GM21423 (cell line): ENCODE measurements at regions not wholly inside any gene's neighbourhood (a gene's known extent, or its start where the extent isn't known, plus 50 kb on each side); places are given as distances from the start of the nearest gene placed in this dataset.
A peak's percentile ranks its signal among the peaks of the same experiment; 100 is the strongest.
"Not testable (repeated sequence)": the region's sequence is repeated elsewhere in the genome, so short reads cannot be mapped to it uniquely, and the experiment has no call there.

ENCODE experiments used
- ATAC-seq: cut with Tn5 transposase; IDR thresholded peaks from one replicate; pipeline ENCODE4 v1.9.1; 2021; ENCODE audit warnings: mild to moderate bottlenecking, moderate library complexity; ENCODE audit not compliant: unreplicated experiment

DNA sequence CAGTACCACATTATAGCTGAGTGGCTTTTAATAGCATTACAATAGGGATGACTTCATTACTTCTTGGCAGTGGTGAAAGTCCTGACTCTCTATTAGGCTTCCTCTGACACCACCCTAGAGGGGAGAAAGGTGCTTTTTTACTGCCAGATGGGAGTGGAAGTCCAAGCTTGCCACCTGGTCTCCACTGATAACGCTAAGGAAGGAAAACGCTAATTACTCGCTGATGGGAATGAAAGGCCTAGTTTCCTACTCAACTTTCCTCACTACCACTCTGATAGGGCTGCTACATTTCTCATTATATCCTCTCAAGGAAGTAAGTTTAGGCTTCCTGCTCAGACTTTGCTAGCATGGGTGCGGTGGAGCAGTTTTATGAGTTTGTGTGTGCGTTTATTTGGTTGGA is 62.3 kb upstream of the PAGE3 start:
- no peak for ATAC-seq

DNA sequence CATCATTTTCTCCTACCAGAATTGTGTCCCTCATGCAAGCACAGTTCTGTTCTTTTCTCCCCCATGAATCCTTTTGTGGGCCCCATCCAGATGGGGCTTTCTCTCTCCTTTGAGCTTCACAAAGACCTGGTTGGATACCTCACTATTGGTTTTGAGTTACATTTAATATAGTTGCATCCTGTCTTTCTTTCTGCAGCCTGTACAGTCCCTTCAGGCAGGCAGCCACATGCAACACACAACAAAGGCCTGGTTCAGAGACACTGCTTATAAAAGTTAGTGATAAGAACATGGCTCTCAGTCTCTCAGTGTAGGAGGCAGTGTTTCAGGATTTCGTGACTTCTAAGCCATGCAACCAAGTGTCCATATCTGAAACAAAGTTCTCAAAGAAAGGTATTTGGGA is 70.6 kb upstream of the PAGE3 start:
- no peak for ATAC-seq

DNA sequence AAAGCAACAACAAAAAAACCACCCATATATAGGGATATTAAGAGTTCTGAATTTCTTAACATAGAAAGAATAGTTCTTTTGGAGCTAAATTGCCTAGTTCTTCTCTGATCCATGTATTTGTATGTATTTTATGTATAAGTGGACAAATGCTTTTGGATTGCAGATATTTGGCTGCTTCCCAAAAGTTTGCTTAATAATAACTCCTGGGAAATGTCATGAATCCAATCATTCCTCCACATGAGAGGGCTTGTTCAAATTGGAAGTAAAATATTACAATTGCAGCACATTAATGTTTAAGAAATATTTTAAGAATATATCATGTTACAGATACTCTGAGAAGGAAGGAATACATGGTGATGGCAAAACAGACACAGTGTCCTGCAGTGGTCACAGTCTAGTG is 71.5 kb upstream of the PAGE3 start:
- no peak for ATAC-seq

DNA sequence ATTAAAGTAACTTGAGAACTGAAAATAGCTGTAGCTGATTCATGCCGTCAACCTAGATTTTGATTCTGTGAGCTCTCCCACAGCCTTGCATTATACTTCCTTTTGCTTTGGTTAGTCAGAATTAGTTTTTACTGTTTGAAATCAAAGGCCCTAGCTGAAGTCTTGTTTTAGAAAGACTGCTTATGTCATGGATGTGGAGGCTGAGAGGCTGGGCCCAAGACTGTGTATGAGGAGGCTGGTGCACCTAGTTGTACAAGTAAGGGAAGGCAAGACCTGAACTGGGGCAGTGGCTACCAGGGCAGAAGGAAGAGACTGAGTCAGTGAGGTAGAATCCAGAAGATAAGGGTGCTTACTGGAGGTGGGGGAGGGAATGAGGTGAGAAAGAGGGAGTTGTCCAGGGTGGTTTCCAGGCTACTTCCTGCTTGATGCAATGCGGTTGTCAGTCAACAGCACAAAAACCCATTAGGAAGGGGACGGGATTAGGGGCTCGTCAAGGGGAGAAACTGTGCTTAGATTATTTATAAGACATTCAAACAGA is 76.2 kb upstream of the PAGE3 start:
- no peak for ATAC-seq

DNA sequence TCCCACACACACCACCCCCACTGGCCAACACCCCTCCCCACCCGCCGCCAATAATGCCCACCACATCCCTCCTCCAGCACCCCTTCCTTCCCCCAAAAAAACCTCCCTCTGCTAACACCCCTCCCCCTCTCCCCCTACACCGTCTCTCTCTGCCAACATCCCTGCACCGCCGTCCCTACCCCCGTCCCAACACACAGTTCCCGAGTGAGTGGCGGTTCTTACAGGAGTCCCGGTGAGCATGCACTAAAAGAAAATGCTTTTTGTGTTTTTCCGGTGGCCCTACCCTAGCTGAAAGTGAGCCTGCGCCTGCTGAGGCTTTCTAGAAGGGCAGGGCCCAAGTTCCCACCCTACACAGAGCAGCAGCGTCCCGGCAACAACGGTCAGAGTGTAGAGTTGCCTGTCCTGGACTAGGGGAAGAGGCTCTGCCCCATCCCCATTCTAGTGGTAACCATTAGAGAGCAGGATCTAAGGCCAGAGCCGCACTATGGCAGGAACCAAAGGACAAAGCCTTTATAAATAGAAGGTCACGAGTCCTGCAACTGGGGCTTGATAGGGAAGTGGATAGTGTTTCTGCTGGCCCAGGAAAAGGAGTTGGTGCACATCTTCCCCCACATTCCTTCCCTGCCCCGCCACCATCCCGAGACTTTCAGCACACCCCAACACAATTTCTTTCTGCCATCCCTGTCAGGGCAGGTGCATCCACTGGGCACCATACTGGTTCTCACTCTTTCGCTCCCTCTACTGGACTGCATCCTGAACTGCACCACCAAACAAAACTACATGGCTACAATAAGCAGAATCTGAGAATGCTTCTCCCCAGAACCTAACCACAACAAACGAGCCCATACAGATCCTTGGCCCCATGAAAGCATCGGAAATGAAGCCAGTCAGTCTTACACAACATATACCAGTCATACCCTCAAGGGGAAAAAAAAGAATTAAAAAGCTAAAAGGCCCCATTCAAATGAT is 78.1 kb upstream of the PAGE3 start:
- ATAC-seq = peak; percentile 67

DNA sequence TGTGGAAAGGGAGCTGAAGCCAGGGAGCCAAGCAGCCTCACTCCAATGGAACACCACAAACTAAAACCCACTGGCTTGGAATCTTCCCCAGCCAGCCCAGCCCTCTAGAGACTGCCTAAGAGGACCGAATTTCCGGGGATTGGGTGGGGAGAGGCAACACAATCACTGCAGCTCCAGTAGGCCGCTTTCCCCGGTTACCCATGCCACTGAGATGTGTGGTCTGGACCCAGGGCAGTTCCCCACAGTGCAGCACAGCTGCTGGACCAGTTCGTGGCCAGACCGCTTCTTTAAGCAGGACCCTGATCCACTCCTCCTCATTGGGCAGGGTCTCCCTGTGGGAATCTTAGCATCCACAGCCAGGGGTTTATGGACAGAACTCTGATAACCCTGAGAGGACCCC is 91.9 kb upstream of the PAGE3 start:
- ATAC-seq = no peak

DNA sequence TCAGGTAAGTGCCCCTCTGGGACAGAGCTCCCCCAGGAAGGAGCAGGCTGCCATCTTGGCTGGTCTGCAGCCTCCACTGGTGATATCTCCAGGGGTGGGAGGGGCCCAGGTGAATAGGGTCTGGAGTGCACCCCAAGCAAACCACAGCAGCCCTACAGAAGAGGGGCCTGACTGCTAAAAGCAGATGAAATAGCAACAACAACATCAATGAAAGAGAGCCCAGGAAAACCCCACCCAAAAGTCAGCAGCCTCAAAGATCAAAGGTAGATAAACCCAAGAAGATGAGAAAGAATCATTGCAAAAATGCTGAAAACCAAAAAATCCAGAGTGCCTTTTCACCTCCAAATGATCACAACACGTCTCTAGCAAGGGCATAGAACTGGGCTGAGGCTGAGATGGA is 92.5 kb upstream of the PAGE3 start:
- no peak for ATAC-seq

DNA sequence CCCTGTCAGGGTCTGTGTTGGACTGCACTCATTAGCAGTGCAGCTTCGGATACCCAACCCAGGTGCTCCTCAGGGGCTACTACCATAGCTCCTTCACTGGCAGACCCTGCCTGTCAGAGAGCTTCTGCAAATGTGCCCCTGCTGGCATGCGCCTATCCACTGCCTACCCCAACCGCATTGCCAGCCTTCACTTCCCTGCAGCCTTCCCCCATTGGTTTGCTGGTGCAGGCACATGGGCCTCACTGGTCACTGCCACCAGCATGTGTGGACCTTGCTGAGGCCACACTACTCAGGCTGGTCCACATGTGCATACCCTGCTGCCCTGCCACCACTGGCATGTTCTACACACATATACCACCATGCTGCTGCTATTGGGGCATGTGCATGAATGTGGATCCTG is 72.5 kb upstream of the MAGEH1 start:
- ATAC-seq = no peak

DNA sequence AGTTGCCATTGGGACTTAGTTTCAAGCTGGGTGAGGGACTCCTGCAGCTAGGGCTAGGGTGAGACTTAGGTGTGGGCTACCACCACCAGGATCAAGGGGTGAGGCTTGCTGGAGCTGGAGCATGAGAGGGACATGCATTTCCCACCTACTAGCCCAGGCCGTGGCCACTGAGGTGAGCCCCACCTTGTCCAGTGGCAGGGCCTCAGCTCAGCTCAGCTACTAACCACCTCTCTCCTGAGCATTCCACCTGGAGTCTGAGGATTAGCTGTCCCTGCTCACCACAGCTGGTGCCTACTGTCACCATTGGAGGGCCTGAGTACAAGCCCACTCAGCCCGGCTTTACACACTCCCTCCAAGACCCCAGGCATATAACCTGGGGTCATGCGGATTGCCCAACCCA is 62.6 kb upstream of the MAGEH1 start:
- no peak for ATAC-seq

DNA sequence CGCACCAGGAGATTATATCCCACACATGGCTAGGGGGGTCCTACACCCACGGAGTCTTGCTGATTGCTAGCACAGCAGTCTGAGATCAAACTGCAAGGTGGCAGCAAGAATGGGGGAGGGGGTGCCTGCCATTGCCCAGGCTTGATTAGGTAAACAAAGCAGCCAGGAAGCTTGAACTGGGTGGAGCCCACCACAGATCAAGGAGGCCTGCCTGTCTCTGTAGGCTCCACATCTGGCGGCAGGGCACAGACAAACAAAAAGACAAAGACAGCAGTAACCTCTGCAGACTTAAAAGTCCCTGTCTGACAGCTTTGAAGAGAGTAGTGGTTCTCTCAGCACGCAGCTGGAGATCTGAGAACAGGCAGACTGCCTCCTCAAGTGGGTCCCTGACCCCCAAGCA is 55.1 kb upstream of the MAGEH1 start:
- not testable (repeated sequence) for ATAC-seq
